ENCODE measurements at regions not wholly inside any gene's neighbourhood (a gene's known extent, or its start where the extent isn't known, plus 50 kb on each side); places are given as distances from the start of the nearest gene placed in this dataset.

DNA sequence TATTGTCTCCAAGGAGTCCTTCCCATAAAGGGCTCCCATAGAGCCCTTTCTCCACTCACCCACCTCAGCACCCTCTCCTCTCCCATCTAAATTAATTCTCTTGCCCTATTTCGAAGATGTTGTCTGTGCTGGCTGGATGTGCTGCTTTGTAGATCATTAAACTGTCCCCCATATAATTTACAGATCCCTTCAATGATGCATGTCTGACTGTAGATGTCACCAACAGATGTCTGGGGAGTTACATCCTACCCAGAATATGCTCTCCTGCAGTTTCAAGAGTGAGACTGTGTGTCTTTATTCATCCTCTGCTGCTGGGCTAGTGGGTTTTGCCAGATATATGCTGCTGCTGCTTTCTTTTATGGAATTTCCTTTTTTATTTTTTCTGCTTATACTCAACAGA is 351.2 kb downstream of the MLLT3 start:
- TF ChIP-seq, protein P1, sequence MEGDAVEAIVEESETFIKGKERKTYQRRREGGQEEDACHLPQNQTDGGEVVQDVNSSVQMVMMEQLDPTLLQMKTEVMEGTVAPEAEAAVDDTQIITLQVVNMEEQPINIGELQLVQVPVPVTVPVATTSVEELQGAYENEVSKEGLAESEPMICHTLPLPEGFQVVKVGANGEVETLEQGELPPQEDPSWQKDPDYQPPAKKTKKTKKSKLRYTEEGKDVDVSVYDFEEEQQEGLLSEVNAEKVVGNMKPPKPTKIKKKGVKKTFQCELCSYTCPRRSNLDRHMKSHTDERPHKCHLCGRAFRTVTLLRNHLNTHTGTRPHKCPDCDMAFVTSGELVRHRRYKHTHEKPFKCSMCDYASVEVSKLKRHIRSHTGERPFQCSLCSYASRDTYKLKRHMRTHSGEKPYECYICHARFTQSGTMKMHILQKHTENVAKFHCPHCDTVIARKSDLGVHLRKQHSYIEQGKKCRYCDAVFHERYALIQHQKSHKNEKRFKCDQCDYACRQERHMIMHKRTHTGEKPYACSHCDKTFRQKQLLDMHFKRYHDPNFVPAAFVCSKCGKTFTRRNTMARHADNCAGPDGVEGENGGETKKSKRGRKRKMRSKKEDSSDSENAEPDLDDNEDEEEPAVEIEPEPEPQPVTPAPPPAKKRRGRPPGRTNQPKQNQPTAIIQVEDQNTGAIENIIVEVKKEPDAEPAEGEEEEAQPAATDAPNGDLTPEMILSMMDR (IDR thresholded peaks at IDR 0.05; ENCODE audit: extremely low read depth in 1 of 2, insufficient read depth in 1 of 2, low read depth in 1 of 2, low read length in 2 of 2), result no peak
- no peak for TF ChIP-seq EZH2 (IDR thresholded peaks at IDR 0.05; ENCODE audit: borderline replicate concordance, low read depth, low read length, severe bottlenecking)
- no peak for TF ChIP-seq POLR2AphosphoS5 (IDR thresholded peaks at IDR 0.05; ENCODE audit: insufficient read depth, low read depth, low read length)
- no peak for TF ChIP-seq POLR2A (IDR thresholded peaks at IDR 0.05; ENCODE audit: low read depth, low read length)
- TF ChIP-seq, protein P2, sequence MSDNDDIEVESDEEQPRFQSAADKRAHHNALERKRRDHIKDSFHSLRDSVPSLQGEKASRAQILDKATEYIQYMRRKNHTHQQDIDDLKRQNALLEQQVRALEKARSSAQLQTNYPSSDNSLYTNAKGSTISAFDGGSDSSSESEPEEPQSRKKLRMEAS (IDR thresholded peaks at IDR 0.05; ENCODE audit: insufficient read depth, insufficient read length), result no peak
- TF ChIP-seq GATA2 (IDR thresholded peaks at IDR 0.05; ENCODE audit: insufficient read depth, insufficient read length, low read depth, low read length), result no peak
- no peak for TF ChIP-seq JUN (IDR thresholded peaks at IDR 0.05; ENCODE audit: borderline replicate concordance, insufficient read depth, insufficient read length, low read depth)

Measured in endothelial cell of umbilical vein (primary cell).